SW480 (cell line): ENCODE measurements at regions not wholly inside any gene's neighbourhood (a gene's known extent, or its start where the extent isn't known, plus 50 kb on each side); places are given as distances from the start of the nearest gene placed in this dataset.
"Not testable (repeated sequence)": the region's sequence is repeated elsewhere in the genome, so short reads cannot be mapped to it uniquely, and the experiment has no call there.

ENCODE experiments used
- DNase-seq: peaks from one replicate; pipeline ENCODE4 v3.0.0-alpha.2; 2016; ENCODE audit warnings: low spot score

DNA sequence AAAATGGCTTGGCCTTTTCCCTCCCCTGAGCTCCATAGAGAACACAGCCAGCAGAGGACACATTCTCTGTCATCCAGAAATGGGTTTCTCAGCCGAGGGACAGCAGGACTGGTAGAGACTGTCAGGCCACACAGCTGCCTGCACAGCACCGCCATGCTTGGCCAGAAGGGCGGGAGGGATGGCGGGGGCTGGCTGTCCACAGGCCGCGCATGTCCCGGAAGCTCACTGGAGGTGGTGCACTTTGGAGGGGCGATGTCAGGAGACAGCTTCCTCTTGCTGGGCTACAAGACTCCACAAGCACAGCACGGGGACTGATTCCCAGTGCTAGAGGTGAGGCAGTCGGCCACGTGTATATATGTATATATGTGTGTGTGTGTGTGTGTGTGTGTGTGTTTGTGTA lies 125.3 kb downstream of the GOLGA6L4 start:
- not testable (repeated sequence) for DNase-seq

DNA sequence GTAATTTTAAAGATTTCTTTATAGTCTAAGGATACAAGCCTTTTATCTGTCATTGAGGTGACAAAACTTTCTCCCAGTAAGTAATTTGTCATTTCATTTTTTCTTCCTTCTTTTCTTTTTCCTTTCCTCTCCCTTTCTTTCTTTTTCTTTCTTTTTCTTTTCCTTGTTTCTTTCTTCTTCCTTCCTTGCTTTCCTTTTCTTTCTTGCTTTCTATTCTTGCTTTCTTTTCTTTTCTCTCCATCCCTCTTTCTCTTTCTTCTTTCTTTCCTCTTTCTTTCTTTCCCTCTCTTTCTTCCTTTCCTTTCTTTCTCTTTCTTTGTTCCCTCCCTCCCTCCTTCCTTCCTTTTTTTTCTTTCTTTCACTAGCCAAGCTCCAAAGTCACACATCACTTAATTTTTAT lies 148.8 kb downstream of the GOLGA6L4 start:
- not testable (repeated sequence) for DNase-seq

- DNase-seq: no peak
Observed at GRCh38 chr15:84387086-84387485, 151.5 kb downstream of the GOLGA6L4 start.

DNA sequence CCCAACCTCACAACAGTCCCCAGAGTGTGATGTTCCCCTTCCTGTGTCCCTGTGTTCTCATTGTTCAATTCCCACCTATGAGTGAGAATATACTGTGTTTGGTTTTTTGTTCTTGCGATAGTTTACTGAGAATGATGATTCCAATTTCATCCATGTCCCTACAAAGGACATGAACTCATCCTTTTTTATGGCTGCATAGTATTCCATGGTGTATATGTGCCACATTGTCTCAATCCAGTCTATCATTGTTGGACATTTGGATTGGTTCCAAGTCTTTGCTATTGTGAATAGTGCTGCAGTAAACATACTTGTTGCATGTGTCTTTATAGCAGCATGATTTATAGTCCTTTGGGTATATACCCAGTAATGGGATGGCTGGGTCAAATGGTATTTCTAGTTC lies 152.6 kb downstream of the GOLGA6L4 start:
- not testable (repeated sequence) for DNase-seq

- DNase-seq: not testable (repeated sequence)
Observed at GRCh38 chr15:84388638-84389037, 153.1 kb downstream of the GOLGA6L4 start.

DNA sequence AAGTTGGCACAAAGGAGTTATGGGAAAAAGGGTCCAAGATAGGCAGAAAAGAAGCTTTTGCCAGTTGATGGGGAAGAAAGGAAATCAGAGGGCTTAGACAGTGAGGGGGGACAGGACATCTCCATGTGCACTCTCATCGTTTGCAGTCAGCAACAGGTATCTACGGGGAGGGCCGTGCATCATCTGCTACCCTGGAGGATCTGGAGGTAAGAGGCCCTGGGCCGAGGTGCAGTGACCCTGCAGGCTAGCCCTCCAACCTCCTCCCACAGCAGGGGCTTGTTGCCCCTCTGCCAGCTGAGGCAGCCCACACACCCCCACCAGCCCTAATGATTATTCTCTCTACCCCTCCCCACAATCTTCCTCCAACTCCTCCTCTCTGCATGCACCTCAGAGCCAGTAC lies 154.8 kb downstream of the GOLGA6L4 start:
- DNase-seq: not testable (repeated sequence)

GRCh38 chr15:84391191-84391590 lies 155.6 kb downstream of the GOLGA6L4 start:
- DNase-seq: no peak

DNA sequence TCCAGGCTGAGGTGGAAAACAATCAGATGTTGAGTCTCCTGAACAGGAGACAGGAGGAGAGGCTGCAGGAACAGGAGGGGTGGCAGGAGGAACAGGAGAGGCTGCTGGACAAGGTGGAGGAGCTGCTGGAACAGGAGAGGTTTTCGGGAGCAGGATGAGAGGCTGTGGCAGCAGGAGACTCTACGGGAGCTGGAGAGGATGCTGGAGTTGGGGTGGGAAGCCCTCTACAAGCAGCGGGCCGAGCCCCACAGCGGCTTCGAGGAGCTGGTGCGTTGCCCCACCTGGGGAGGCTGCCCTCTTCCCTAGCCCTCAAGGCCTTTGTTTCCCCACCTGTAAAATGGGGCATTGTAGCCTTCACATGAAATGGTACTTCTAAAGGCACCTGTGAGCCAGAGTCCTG lies 156.4 kb downstream of the GOLGA6L4 start:
- DNase-seq: not testable (repeated sequence)

- not testable (repeated sequence) for DNase-seq
Observed at GRCh38 chr15:84393386-84393936, 157.9 kb downstream of the GOLGA6L4 start.

DNA sequence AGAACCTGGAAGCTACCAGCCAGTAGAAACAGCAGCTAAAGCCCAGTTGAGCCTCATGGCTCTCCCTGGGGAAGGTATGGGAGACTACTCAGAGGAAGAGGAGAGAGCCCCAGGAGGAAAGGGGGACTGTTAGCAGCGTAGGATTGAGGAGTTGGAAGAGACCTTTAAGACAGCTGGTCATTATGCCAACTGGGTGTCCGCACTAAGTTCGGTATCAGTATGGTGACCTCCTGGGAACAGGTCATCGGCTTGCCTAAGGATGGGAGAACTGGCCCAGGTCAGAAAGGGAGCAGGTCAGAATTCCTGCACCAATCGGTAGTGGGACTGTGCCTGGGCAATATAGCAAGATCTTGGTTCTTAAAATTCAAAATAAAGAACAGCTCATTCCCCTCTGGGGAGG lies 158.4 kb downstream of the GOLGA6L4 start:
- not testable (repeated sequence) for DNase-seq

DNA sequence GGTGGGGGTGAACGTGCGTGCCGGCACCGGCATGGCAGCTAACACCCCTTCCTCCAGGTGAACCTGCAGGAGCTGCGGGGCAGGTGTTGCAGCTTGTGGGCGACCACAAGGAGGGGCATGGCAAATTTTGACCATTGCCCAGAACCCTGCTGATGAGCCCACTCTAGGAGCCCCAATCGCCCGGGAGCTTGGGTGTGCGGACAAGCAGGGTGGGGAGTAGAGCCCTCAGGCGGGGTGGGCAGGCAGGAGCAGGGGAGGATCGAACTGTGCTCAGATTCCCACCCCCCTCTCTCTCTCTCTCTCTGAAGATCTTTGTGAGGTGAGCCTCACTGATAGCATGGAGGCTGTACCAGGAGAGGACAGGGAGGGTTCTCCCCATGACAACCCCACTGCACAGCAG lies 159.8 kb downstream of the GOLGA6L4 start:
- DNase-seq: not testable (repeated sequence)

DNA sequence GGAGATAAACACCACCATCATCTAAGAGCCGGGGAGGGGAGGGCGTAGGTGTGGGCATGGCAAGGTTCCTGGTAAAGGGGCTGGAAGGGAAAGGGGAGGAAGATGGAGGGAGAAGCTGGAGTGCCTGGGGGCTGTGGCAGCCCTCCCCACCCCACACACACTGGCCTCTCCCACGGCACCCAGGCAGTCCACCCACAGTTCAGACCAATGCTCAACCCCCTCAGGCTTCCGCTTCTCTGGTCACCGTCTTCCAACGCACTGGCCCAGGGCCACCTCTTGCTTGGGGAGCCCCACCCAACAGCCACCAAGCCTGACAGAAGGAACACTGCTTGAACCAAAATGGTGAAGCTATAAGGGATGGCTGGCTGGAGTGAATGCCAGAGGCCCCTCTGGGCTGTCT lies 160.3 kb downstream of the GOLGA6L4 start:
- DNase-seq: not testable (repeated sequence)

- not testable (repeated sequence) for DNase-seq
Observed at GRCh38 chr15:84397066-84397465, 161.5 kb downstream of the GOLGA6L4 start.

- DNase-seq: not testable (repeated sequence)
Observed at GRCh38 chr15:84398087-84398486, 162.5 kb downstream of the GOLGA6L4 start.

DNA sequence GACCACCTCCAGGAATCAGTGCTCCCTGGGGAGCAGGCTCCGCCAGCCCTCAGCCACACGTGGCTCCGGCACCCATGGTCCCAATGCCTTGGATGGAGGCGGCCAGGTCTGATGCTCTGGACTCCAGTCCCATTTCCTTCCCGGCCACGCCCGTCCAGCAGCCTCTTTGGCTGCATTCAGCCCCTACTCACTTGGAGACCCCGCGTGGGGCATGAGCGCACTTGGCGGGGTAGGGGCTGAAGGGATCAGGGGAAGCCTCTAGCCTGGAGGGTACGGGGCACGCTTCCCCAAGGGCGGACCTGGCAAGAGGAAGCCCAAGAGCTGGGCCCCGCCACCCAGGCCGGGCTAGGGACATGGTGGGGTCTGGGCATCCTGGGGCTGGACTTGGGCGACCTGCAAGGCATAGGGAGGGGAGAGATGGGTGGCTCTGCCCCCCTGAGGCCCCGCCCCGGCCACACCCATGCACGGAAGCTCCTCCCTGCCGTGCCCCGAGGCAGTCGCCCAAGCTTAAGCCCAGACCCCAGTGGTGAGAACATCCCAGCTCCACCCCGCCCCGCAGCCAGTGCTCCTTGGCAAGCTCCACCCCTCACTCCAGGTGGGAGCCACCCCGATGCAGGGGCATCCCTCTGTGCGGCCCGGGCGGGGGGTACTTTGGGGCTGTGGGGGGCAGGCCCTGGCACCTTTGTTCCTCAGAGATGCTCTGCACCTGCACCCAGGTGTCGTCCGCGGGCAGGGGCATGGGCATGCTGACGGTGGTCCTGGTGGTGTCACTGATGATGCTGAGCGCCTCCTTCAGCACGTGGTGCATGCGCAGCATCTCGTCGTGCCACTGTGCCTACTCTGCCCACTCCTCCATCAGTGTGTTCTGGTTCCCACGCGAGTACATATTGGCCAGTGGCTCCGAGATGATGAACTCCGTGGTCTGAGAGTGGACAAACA lies 163.5 kb downstream of the GOLGA6L4 start:
- no peak for DNase-seq

DNA sequence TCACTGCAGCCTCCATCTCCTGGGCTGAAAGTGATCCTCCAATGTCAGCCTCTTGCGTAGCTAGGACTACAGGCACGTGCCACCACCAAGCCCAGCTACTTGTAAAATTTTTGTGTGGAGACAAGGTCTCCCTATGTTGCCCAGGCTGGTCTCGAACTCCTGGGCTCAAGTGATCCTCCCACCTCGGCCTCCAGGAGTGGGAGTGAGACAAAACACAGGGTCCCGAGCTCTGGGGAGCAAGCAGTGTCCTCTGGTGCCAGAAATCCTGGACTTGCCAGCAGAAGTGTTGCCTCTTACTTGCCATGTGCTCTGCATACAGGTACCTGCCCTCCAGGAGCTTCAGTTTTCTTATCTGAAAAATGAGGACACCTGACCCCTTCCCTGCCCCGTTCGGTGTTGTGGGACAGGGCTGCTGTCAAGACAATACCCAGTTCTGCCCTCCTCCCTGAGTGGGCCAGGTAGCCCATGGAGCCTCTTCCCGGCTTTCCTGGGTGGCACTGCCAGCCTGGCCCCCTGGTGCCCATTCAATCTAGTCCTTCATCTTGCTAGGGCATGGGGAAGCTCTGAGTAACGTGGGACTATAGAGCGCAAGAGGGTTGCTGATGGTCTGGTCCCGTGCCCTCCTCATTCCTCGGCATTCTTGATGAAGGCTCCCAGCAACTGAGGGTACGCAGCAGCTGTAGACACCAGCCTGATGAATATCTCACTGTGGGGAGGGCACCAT lies 164.6 kb downstream of the GOLGA6L4 start:
- no peak for DNase-seq

DNA sequence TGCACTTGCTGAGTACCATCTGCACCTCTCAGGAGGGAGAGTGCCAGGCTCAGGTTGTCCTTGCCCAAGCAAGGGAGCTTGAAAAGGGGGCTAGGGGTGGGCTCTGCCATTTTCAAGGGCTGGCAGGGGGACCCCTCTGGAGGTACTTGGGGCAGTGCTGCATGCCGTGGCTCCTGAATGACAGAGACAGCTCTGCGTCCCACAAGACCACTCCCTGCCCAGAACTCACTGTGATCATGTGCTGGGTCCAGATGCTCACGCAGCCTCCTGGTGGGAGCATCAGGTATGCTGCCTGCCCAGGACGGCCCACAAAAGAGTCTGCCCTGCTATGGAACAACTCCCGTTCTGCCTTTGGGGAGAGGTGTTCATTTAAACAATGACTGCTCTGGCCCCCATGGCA lies 165.2 kb downstream of the GOLGA6L4 start:
- no peak for DNase-seq

- not testable (repeated sequence) for DNase-seq
Observed at GRCh38 chr15:84401461-84401860, 165.9 kb downstream of the GOLGA6L4 start.

GRCh38 chr15:84401891-84402840 lies 166.6 kb downstream of the GOLGA6L4 start:
- DNase-seq: not testable (repeated sequence)

DNA sequence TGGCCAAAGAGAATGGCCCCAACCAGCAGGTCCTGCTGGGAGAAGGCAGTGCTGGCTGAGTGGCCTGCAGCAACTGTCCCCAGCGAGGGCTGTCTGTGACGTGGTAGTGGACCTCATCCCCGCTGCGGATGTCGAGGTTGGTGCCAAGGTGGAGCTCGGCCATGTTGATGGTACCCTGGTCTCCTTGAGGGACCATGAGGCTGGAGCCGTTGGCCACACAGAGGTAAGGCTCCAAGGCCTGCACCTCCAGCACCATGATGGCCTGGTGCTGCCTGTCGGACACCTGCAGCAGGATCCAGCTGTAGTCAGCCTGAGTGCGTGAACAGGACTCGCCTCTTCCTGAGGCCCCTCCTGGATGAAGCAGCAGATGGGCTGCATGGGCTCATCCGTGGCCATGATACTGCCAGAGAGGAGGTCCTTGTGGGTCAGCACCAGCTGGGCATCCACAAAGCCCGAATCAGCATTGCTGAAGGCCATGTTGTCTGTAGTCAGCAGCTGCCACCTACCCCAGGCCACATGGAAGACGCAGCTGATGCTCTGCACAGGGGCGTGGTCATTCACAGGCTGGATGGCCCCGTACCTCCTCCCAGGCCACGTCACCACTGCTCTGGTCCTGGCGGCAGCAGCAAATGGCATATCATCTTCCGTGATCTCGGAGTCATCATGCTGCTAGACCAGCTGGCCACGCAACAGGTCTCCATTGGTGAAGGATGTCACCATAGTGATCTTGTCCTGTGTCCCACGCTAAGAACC lies 167.5 kb downstream of the GOLGA6L4 start:
- no peak for DNase-seq

DNA sequence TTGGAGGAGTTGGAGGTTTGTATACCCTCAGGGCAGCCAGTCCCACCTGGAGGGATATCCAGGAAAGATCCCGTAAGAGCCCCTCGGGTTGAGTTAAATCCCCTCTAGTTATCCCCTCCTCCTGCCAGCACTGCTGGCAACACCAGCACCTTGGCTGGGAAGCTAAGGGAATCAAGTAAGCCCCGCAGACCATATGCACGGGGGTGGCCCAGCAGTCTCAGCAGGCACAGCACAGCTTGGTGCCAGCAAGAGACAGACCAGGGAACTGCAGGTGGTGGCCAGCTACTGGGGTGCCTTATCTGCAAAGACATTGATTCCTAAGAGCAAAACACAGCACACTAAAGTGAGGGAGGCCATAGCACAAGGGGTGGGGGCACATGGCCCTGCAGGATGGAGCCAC lies 173.8 kb downstream of the GOLGA6L4 start:
- DNase-seq: not testable (repeated sequence)
